Neural progenitor cell (in vitro differentiated cells): ENCODE measurements at regions not wholly inside any gene's neighbourhood (a gene's known extent, or its start where the extent isn't known, plus 50 kb on each side); places are given as distances from the start of the nearest gene placed in this dataset.

Experiments used
- DNase-seq: peaks from one replicate; pipeline ENCODE4 v3.0.0-alpha.2; 2016; ENCODE audit warnings: low spot score
- H2AFZ ChIP-seq: fragments of 200-600 bp; sonication (generic); replicated peaks from 2 replicates; pipeline ENCODE4 v1.6.1; 2016; ENCODE audit warnings: antibody characterized with exemption
- H3F3A ChIP-seq: fragments of 200-600 bp; sonication (generic); 2 replicates; pipeline ENCODE4 v1.6.1; 2016; ENCODE audit warnings: antibody characterized with exemption, low read depth
- H3K27ac ChIP-seq: fragments of 200-600 bp; sonication (generic); 2 replicates; pipeline ENCODE4 v1.5.1; 2016; ENCODE audit warnings: mild to moderate bottlenecking
- H3K27me3 ChIP-seq: fragments of 200-600 bp; sonication (generic); 2 replicates; pipeline ENCODE4 v1.6.1; 2016; ENCODE audit warnings: mild to moderate bottlenecking, moderate library complexity
- H3K36me3 ChIP-seq: fragments of 200-600 bp; sonication (generic); 2 replicates; pipeline ENCODE4 v1.5.1; 2016
- H3K4me1 ChIP-seq: fragments of 200-600 bp; sonication (generic); 2 replicates; pipeline ENCODE4 v1.6.1; 2016; ENCODE audit warnings: mixed run types
- H3K4me2 ChIP-seq: fragments of 200-600 bp; sonication (generic); 2 replicates; pipeline ENCODE4 v1.6.1; 2016
- H3K4me3 ChIP-seq: fragments of 200-600 bp; sonication (generic); 2 replicates; pipeline ENCODE4 v1.5.1; 2016
- H3K79me2 ChIP-seq: fragments of 200-600 bp; sonication (generic); 2 replicates; pipeline ENCODE4 v1.6.1; 2016; ENCODE audit warnings: low read depth
- H3K9ac ChIP-seq: fragments of 200-600 bp; sonication (generic); 2 replicates; pipeline ENCODE4 v1.6.1; 2016
- H3K9me3 ChIP-seq: fragments of 200-600 bp; sonication (generic); 2 replicates; pipeline ENCODE4 v1.5.1; 2016; ENCODE audit warnings: low read depth
- H4K20me1 ChIP-seq: fragments of 200-600 bp; sonication (generic); 2 replicates; pipeline ENCODE4 v1.6.1; 2016; ENCODE audit warnings: low read depth
- H3K27ac Mint-ChIP-seq: 3 replicates; pipeline ENCODE4 v1.8.0; 2021; ENCODE audit warnings: mixed read lengths
- H3K27me3 Mint-ChIP-seq: 2 replicates; pipeline ENCODE4 v1.8.0; 2022; ENCODE audit warnings: low read depth, mild to moderate bottlenecking, inconsistent platforms, moderate library complexity, mixed read lengths; ENCODE audit not compliant: insufficient read depth
- H3K36me3 Mint-ChIP-seq: 3 replicates; pipeline ENCODE4 v1.8.0; 2021; ENCODE audit warnings: mixed read lengths
- H3K4me1 Mint-ChIP-seq: 3 replicates; pipeline ENCODE4 v1.8.0; 2021; ENCODE audit warnings: mixed read lengths
- H3K4me3 Mint-ChIP-seq: 3 replicates; pipeline ENCODE4 v1.8.0; 2021; ENCODE audit warnings: mild to moderate bottlenecking, moderate library complexity, mixed read lengths
- H3K9me3 Mint-ChIP-seq: 3 replicates; pipeline ENCODE4 v1.8.0; 2020; ENCODE audit warnings: mixed read lengths
- CTCF ChIP-seq: fragments of 200-600 bp; sonication (generic); IDR thresholded peaks from 2 replicates; pipeline ENCODE4 v1.5.1; 2017; ENCODE audit warnings: antibody characterized with exemption, mild to moderate bottlenecking
- EZH2 ChIP-seq: fragments of 200-600 bp; sonication (generic); IDR thresholded peaks from 2 replicates; pipeline ENCODE4 v1.6.1; 2017; ENCODE audit warnings: antibody characterized with exemption, mild to moderate bottlenecking, moderate library complexity
- EZH2phosphoT487 ChIP-seq: fragments of 200-600 bp; sonication (generic); IDR thresholded peaks from 2 replicates; pipeline ENCODE4 v1.6.1; 2017; ENCODE audit warnings: antibody characterized with exemption

- Mint-ChIP-seq H3K27ac (no peak overlapping the region), H3K4me1 (no peaks in the 10 kb centered on the region), H3K36me3 (no peaks in the 10 kb centered on the region), H3K27me3 (peaks cover 2% of the 10 kb centered on the region), H3K9me3 (peaks cover 2% of the 10 kb centered on the region), H3K4me3 (no peak overlapping the region)
- Histone ChIP-seq H4K20me1 (no peaks in the 10 kb centered on the region), H3K36me3 (no peaks in the 10 kb centered on the region), H3K4me1 (peaks cover 4% of the 10 kb centered on the region), H3K79me2 (no peaks in the 10 kb centered on the region), H3F3A (peaks cover 3% of the 10 kb centered on the region), H2AFZ (no peak overlapping the region), H3K27me3 (no peaks in the 10 kb centered on the region), H3K4me3 (no peak overlapping the region), H3K4me2 (no peak overlapping the region), H3K9me3 (no peaks in the 10 kb centered on the region), H3K9ac (no peak overlapping the region), H3K27ac (no peak overlapping the region)
- TF ChIP-seq EZH2phosphoT487 (no peak), EZH2 (no peak), CTCF (no peak)
- no peak for DNase-seq
Measured at GRCh38 chr4:100843910-100844309, 326.1 kb upstream of the EMCN start.

GRCh38 chr4:100842856-100843255 is 325.0 kb upstream of the EMCN start:
- Histone ChIP-seq H3K27me3 (no peaks in the 10 kb centered on the region), H3K27ac (no peak overlapping the region), H3K4me3 (no peak overlapping the region), H3K36me3 (no peaks in the 10 kb centered on the region), H3K4me1 (no peaks in the 10 kb centered on the region), H3K9ac (no peak overlapping the region), H3F3A (no peaks in the 10 kb centered on the region), H2AFZ (no peak overlapping the region), H3K4me2 (no peak overlapping the region), H3K79me2 (no peaks in the 10 kb centered on the region), H3K9me3 (no peaks in the 10 kb centered on the region), H4K20me1 (no peaks in the 10 kb centered on the region)
- Mint-ChIP-seq H3K4me3 (no peak overlapping the region), H3K27ac (no peak overlapping the region), H3K9me3 (peaks cover 2% of the 10 kb centered on the region), H3K27me3 (peaks cover 1% of the 10 kb centered on the region), H3K36me3 (no peaks in the 10 kb centered on the region), H3K4me1 (peaks cover 7% of the 10 kb centered on the region)
- TF ChIP-seq CTCF (no peak), EZH2 (no peak)
- DNase-seq: no peak

- H3K4me2 ChIP-seq: no peak overlapping the region
- no peaks in the 10 kb centered on the region for H3F3A ChIP-seq
- no peak overlapping the region for H3K4me3 Mint-ChIP-seq
- H3K4me3 ChIP-seq: no peak overlapping the region
- H3K79me2 ChIP-seq: no peaks in the 10 kb centered on the region
- no peak overlapping the region for H3K9ac ChIP-seq
- H3K9me3 Mint-ChIP-seq: peaks cover 2% of the 10 kb centered on the region
- no peaks in the 10 kb centered on the region for H4K20me1 ChIP-seq
- H3K27me3 ChIP-seq: no peaks in the 10 kb centered on the region
- H3K9me3 ChIP-seq: no peaks in the 10 kb centered on the region
- no peak overlapping the region for H2AFZ ChIP-seq
- H3K27ac ChIP-seq: no peak overlapping the region
- H3K36me3 ChIP-seq: no peaks in the 10 kb centered on the region
- no peak for TF ChIP-seq EZH2phosphoT487
- no peak for DNase-seq
- H3K27ac Mint-ChIP-seq: no peak overlapping the region
- no peaks in the 10 kb centered on the region for H3K36me3 Mint-ChIP-seq
- no peaks in the 10 kb centered on the region for H3K27me3 Mint-ChIP-seq
- no peaks in the 10 kb centered on the region for H3K4me1 ChIP-seq
- H3K4me1 Mint-ChIP-seq: peaks cover 14% of the 10 kb centered on the region
Measured at GRCh38 chr4:100841911-100842310, 324.1 kb upstream of the EMCN start.

- no peaks in the 10 kb centered on the region for H3K36me3 ChIP-seq
- H4K20me1 ChIP-seq: no peaks in the 10 kb centered on the region
- TF ChIP-seq EZH2: no peak
- TF ChIP-seq CTCF: no peak
- H3K4me2 ChIP-seq: no peak overlapping the region
- no peaks in the 10 kb centered on the region for H3K79me2 ChIP-seq
- H3K27me3 ChIP-seq: no peaks in the 10 kb centered on the region
- H3K27ac ChIP-seq: no peak overlapping the region
- no peak overlapping the region for H2AFZ ChIP-seq
- no peak overlapping the region for H3K9ac ChIP-seq
- no peak for DNase-seq
- Mint-ChIP-seq H3K4me3 (no peak overlapping the region), H3K27ac (no peak overlapping the region), H3K9me3 (peaks cover 2% of the 10 kb centered on the region), H3K4me1 (peaks cover 20% of the 10 kb centered on the region), H3K36me3 (no peaks in the 10 kb centered on the region), H3K27me3 (peaks cover 3% of the 10 kb centered on the region)
- H3K9me3 ChIP-seq: no peaks in the 10 kb centered on the region
- no peaks in the 10 kb centered on the region for H3F3A ChIP-seq
- H3K4me3 ChIP-seq: no peak overlapping the region
- no peaks in the 10 kb centered on the region for H3K4me1 ChIP-seq
Measured at GRCh38 chr4:100839712-100840111, 321.9 kb upstream of the EMCN start.
